Mucosa of rectum (tissue), 2 donors: ENCODE measurements at regions not wholly inside any gene's neighbourhood (a gene's known extent, or its start where the extent isn't known, plus 50 kb on each side); places are given as distances from the start of the nearest gene placed in this dataset.

Source experiments
- H3K27ac ChIP-seq, 2 donors: one replicate each; pipeline ENCODE4 v1.7.0; 2013; ENCODE audit warnings: inconsistent platforms in 2 of 2, low read depth in 2 of 2, low read length in 2 of 2
- H3K27me3 ChIP-seq, 2 donors: one replicate each; pipeline ENCODE4 v1.7.0; 2013; ENCODE audit warnings: low read length in 2 of 2; ENCODE audit not compliant: control insufficient read depth in 2 of 2, insufficient read depth in 2 of 2
- H3K36me3 ChIP-seq, 2 donors: one replicate each; pipeline ENCODE4 v1.7.0; 2013; ENCODE audit warnings: low read length in 2 of 2; ENCODE audit not compliant: control insufficient read depth in 2 of 2, insufficient read depth in 2 of 2
- H3K4me1 ChIP-seq, 2 donors: one replicate each; pipeline ENCODE4 v1.7.0; 2013; ENCODE audit warnings: low read length in 2 of 2, mild to moderate bottlenecking in 1 of 2; ENCODE audit not compliant: control insufficient read depth in 2 of 2, insufficient read depth in 2 of 2
- H3K4me3 ChIP-seq, 2 donors: one replicate each; pipeline ENCODE4 v1.7.0; 2013; ENCODE audit warnings: low read length in 2 of 2
- H3K9ac ChIP-seq, 2 donors: one replicate each; pipeline ENCODE4 v1.7.0; 2013; ENCODE audit warnings: low read length in 2 of 2, low read depth in 1 of 2, mild to moderate bottlenecking in 1 of 2
- H3K9me3 ChIP-seq, 2 donors: one replicate each; pipeline ENCODE4 v1.7.0; 2013; ENCODE audit warnings: low read length in 2 of 2; ENCODE audit not compliant: control insufficient read depth in 2 of 2
- donor health status: healthy.
- donor health status: Normal muscosa, but diverticular disease.

GRCh38 chr18:76685860-76686259 is 136.5 kb upstream of the ZNF236 start:
- Histone ChIP-seq H3K27ac (no peak overlapping the region), H3K4me1 (no peaks in the 10 kb centered on the region), H3K27me3 (no peaks in the 10 kb centered on the region), H3K4me3 (no peak overlapping the region), H3K9me3 (no peaks in the 10 kb centered on the region), H3K36me3 (no peaks in the 10 kb centered on the region), H3K9ac (no peak overlapping the region)

GRCh38 chr18:76685402-76685801 is 137.0 kb upstream of the ZNF236 start:
- Histone ChIP-seq H3K27ac (no peak overlapping the region), H3K27me3 (no peaks in the 10 kb centered on the region)

GRCh38 chr18:76684265-76684664 is 138.1 kb upstream of the ZNF236 start:
- H3K4me3 ChIP-seq, result no peak overlapping the region
- H3K9ac ChIP-seq, result no peak overlapping the region
- H3K27ac ChIP-seq, result no peak overlapping the region
- H3K36me3 ChIP-seq, result no peaks in the 10 kb centered on the region
- no peaks in the 10 kb centered on the region for H3K9me3 ChIP-seq
- H3K4me1 ChIP-seq, result no peaks in the 10 kb centered on the region
- H3K27me3 ChIP-seq, result no peaks in the 10 kb centered on the region

More at GRCh38 chr18:76685402-76685801, 137.0 kb upstream of the ZNF236 start:
- Histone ChIP-seq H3K36me3 (no peaks in the 10 kb centered on the region), H3K9me3 (no peaks in the 10 kb centered on the region), H3K4me3 (no peak overlapping the region), H3K4me1 (no peaks in the 10 kb centered on the region), H3K9ac (no peak overlapping the region)

- no peaks in the 10 kb centered on the region for H3K4me1 ChIP-seq
- H3K27me3 ChIP-seq, result no peaks in the 10 kb centered on the region
- no peaks in the 10 kb centered on the region for H3K9me3 ChIP-seq
- H3K9ac ChIP-seq, result no peak overlapping the region
- no peaks in the 10 kb centered on the region for H3K36me3 ChIP-seq
- H3K27ac ChIP-seq, result no peak overlapping the region
- H3K4me3 ChIP-seq, result no peak overlapping the region
These were observed 142.4 kb upstream of the ZNF236 start for GRCh38 chr18:76679945-76680344.

GRCh38 chr18:76679259-76679658 is 143.1 kb upstream of the ZNF236 start:
- no peaks in the 10 kb centered on the region for H3K27me3 ChIP-seq
- H3K36me3 ChIP-seq, result no peaks in the 10 kb centered on the region
- no peak overlapping the region for H3K9ac ChIP-seq
- no peaks in the 10 kb centered on the region for H3K4me1 ChIP-seq
- no peak overlapping the region for H3K4me3 ChIP-seq
- H3K9me3 ChIP-seq, result no peaks in the 10 kb centered on the region
- H3K27ac ChIP-seq, result no peak overlapping the region

GRCh38 chr18:76678248-76678647 is 144.1 kb upstream of the ZNF236 start:
- Histone ChIP-seq H3K4me1 (no peaks in the 10 kb centered on the region), H3K9me3 (no peaks in the 10 kb centered on the region), H3K36me3 (no peaks in the 10 kb centered on the region), H3K27ac (no peak overlapping the region), H3K27me3 (no peaks in the 10 kb centered on the region), H3K4me3 (no peak overlapping the region), H3K9ac (no peak overlapping the region)

- Histone ChIP-seq H3K27me3 (no peaks in the 10 kb centered on the region), H3K9ac (no peak overlapping the region), H3K27ac (no peak overlapping the region), H3K9me3 (no peaks in the 10 kb centered on the region), H3K4me1 (no peaks in the 10 kb centered on the region), H3K36me3 (no peaks in the 10 kb centered on the region), H3K4me3 (no peak overlapping the region)
These were observed 147.8 kb upstream of the ZNF236 start for GRCh38 chr18:76674596-76674995.

- H3K4me3 ChIP-seq, result no peak overlapping the region
- H3K27ac ChIP-seq, result no peak overlapping the region
- no peaks in the 10 kb centered on the region for H3K4me1 ChIP-seq
- H3K9me3 ChIP-seq, result no peaks in the 10 kb centered on the region
- no peaks in the 10 kb centered on the region for H3K36me3 ChIP-seq
- no peak overlapping the region for H3K9ac ChIP-seq
- no peaks in the 10 kb centered on the region for H3K27me3 ChIP-seq
These were observed 148.8 kb upstream of the ZNF236 start for GRCh38 chr18:76673281-76674185.

GRCh38 chr18:76672627-76673026 is 149.7 kb upstream of the ZNF236 start:
- Histone ChIP-seq H3K9me3 (no peaks in the 10 kb centered on the region), H3K4me1 (no peaks in the 10 kb centered on the region), H3K27me3 (no peaks in the 10 kb centered on the region), H3K27ac (no peak overlapping the region), H3K4me3 (no peak overlapping the region), H3K9ac (no peak overlapping the region), H3K36me3 (no peaks in the 10 kb centered on the region)

- Histone ChIP-seq H3K4me1 (no peaks in the 10 kb centered on the region), H3K9me3 (no peaks in the 10 kb centered on the region), H3K9ac (no peak overlapping the region), H3K27ac (no peak overlapping the region), H3K4me3 (no peak overlapping the region), H3K27me3 (no peaks in the 10 kb centered on the region), H3K36me3 (no peaks in the 10 kb centered on the region)
These were observed 151.6 kb upstream of the ZNF236 start for GRCh38 chr18:76670564-76671288.
